Neural progenitor cell (in vitro differentiated cells): ENCODE measurements at regions not wholly inside any gene's neighbourhood (a gene's known extent, or its start where the extent isn't known, plus 50 kb on each side); places are given as distances from the start of the nearest gene placed in this dataset.

ENCODE experiments used
- EZH2 ChIP-seq: fragments of 200-600 bp; sonication (generic); IDR thresholded peaks from 2 replicates; pipeline ENCODE4 v1.6.1; 2017; ENCODE audit warnings: antibody characterized with exemption, mild to moderate bottlenecking, moderate library complexity
- EZH2phosphoT487 ChIP-seq: fragments of 200-600 bp; sonication (generic); IDR thresholded peaks from 2 replicates; pipeline ENCODE4 v1.6.1; 2017; ENCODE audit warnings: antibody characterized with exemption
- TF ChIP-seq, protein P1 (sequence below): fragments of 200-600 bp; sonication (generic); IDR thresholded peaks from 2 replicates; pipeline ENCODE4 v1.5.1; 2017; ENCODE audit warnings: antibody characterized with exemption, mild to moderate bottlenecking

DNA sequence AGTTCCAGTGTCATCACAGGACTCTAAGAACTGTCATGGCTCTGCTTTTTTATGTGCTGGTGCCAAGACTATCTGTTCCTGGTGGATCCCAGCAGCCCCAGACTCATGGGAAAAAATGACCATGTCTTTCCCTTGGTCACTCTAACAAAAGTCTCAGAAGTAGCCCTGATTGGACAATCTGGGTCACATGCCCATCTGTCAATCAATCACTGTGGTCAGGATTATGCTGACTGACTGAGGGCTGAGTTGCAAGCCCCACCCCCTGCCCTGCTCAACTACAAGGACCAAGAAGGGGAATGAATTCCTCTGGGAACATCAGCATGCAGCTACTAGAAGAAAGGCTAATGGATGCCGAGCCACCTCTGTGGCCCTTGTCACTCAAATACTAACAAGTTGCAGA, 91.6 kb downstream of the EDN3 start:
- TF ChIP-seq EZH2: no peak
- TF ChIP-seq, protein P1, sequence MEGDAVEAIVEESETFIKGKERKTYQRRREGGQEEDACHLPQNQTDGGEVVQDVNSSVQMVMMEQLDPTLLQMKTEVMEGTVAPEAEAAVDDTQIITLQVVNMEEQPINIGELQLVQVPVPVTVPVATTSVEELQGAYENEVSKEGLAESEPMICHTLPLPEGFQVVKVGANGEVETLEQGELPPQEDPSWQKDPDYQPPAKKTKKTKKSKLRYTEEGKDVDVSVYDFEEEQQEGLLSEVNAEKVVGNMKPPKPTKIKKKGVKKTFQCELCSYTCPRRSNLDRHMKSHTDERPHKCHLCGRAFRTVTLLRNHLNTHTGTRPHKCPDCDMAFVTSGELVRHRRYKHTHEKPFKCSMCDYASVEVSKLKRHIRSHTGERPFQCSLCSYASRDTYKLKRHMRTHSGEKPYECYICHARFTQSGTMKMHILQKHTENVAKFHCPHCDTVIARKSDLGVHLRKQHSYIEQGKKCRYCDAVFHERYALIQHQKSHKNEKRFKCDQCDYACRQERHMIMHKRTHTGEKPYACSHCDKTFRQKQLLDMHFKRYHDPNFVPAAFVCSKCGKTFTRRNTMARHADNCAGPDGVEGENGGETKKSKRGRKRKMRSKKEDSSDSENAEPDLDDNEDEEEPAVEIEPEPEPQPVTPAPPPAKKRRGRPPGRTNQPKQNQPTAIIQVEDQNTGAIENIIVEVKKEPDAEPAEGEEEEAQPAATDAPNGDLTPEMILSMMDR: no peak
- TF ChIP-seq EZH2phosphoT487: no peak
